ENCODE measurements at regions not wholly inside any gene's neighbourhood (a gene's known extent, or its start where the extent isn't known, plus 50 kb on each side); places are given as distances from the start of the nearest gene placed in this dataset.

DNA sequence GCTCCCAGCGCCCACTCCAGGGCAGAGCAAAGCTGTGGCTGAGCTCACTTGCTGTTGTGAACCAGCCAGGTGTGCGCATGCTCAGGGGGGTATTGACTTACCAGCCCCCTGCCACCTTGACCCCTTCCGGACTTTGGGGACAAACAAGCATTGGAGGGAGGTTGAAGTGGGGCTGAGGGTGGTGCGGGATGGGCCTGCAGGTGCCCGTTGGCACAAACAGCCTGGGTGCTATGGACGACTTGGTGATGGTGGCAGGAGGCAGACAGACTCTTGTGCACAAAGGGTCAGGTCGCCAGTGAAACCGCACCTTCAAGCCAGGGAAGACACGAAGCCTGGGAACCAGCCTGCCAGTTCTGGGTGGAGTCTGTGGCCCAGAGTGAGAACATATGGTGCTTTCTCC lies 858.5 kb upstream of the PTPRD start:
- no peaks in the 10 kb centered on the region for H3K4me1 ChIP-seq (ENCODE audit: control insufficient read depth, insufficient read depth, low read length)
- ATAC-seq, result peak in 1 of 2 donors; percentile 13

DNA sequence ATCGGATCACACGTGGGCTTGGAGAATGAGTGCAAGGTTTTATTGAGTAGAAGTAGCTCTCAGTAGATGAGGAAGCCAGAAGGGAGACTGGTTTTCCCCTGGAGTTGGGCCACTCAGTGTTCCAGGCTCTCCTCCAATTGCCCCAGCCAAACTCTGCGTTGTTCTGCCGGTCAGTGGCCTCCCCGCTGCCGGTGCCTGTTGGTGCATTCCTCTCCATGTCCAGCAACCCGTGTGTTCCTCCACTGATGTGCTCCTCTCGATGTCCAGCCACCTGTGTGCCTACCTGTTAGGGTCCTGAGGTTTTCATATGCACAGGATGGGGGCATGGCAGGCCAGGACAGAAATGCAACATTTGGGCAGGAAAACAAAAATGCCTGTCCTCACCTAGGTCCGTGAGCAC lies 888.0 kb upstream of the PTPRD start:
- Histone ChIP-seq H3K27me3 (ENCODE audit: control insufficient read depth, insufficient read depth) (no peaks in the 10 kb centered on the region), H3K4me3 (ENCODE audit: low read length) (no peak overlapping the region), H3K9me3 (ENCODE audit: control insufficient read depth, low read length) (no peaks in the 10 kb centered on the region), H3K4me1 (ENCODE audit: control insufficient read depth, insufficient read depth, low read length) (no peaks in the 10 kb centered on the region), H3K27ac (ENCODE audit: low read length) (no peak overlapping the region)
- intact Hi-C loops (cut with DNase I), result no loop called here
- peak in 1 of 3 donors; percentile 28 for DNase-seq
- WGBS, result 83% methylated on average over 9 of the region's 9 CpGs
- ATAC-seq, result no peak

More for the DNA sequence above, 858.5 kb upstream of the PTPRD start:
- 84% methylated on average over 9 of the region's 9 CpGs for WGBS
- no peaks in the 10 kb centered on the region for H3K9me3 ChIP-seq (ENCODE audit: control insufficient read depth, low read length)
- no peak overlapping the region for H3K4me3 ChIP-seq (ENCODE audit: low read length)
- no peak overlapping the region for H3K27ac ChIP-seq (ENCODE audit: low read length)
- no peaks in the 10 kb centered on the region for H3K27me3 ChIP-seq (ENCODE audit: control insufficient read depth, insufficient read depth)
- intact Hi-C loops (cut with DNase I), result no loop called here
- DNase-seq, result peak in 1 of 3 donors; percentile 11

DNA sequence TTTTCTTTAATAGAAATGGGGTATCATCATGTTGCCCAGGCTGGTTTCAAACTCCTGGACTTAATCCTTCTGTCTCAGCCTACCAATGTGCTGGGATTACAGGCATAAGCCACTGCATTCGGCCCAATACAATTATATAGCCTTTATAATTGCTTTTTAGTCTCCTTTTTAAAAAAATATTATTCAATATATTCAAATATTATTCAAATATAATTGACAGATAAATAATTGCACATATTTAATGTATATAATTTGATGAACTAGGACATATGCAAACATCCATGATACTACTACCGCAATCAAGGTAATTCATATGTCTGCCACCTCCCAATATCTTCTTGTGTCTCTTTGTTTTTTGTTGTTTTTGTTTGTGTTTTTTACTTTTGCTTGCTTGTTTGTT lies 894.2 kb upstream of the PTPRD start:
- H3K27me3 ChIP-seq (ENCODE audit: control insufficient read depth, insufficient read depth), result no peaks in the 10 kb centered on the region
- H3K27ac ChIP-seq (ENCODE audit: low read length), result no peak overlapping the region
- no peaks in the 10 kb centered on the region for H3K4me1 ChIP-seq (ENCODE audit: control insufficient read depth, insufficient read depth, low read length)
- 80% methylated on average over 2 of the region's 2 CpGs for WGBS
- DNase-seq (no peak), ATAC-seq (no peak)
- intact Hi-C loops (cut with DNase I), result no loop called here
- H3K4me3 ChIP-seq (ENCODE audit: low read length), result no peak overlapping the region
- H3K9me3 ChIP-seq (ENCODE audit: control insufficient read depth, low read length), result no peaks in the 10 kb centered on the region

DNA sequence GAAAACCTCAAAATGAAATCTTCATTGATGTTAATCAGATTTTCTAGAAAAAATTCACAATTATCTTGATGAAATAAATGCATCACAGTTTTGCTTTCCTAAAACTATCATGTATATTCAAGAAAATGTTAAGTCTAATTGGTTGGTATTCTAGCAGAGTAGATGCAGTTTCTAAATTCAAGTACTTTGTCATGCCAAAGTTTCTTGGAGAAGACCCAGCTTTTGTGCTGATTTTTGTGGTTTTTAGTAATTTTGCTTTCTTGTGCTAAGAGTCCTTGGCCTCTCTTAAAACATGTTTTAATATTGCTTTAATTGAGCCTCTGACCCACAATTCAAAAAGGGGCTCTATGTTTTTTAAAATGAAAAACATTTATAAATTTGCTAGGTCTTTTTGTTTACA lies 924.8 kb upstream of the PTPRD start:
- no peak for ATAC-seq
- intact Hi-C loops (cut with DNase I), result no loop called here

DNA sequence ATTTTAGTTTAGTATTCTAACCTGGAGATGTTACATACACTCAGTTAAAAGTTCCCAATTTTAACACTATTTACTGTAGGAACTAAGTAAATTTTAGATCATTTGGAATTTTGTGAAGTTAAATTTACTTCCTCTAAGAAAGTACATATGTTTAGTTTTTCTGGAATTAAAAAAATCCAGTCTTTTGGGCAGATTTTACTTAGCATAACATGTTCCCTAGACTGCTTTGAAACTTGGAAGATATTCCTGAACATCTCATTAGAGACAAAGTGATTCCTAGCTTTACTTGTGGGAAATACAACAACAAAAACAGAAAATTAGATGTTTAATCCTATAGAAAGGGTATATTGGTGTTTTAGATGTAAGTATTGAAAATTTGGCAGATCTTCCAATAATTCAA lies 930.0 kb upstream of the PTPRD start:
- Histone ChIP-seq H3K4me1 (ENCODE audit: control insufficient read depth, insufficient read depth, low read length) (no peaks in the 10 kb centered on the region), H3K27ac (ENCODE audit: low read length) (no peak overlapping the region), H3K9me3 (ENCODE audit: control insufficient read depth, low read length) (no peaks in the 10 kb centered on the region), H3K27me3 (ENCODE audit: control insufficient read depth, insufficient read depth) (no peaks in the 10 kb centered on the region), H3K4me3 (ENCODE audit: low read length) (no peak overlapping the region)
- DNase-seq (no peak), ATAC-seq (no peak)
- intact Hi-C loops (cut with DNase I), result no loop called here

More for the DNA sequence above, 924.8 kb upstream of the PTPRD start:
- Histone ChIP-seq H3K4me3 (ENCODE audit: low read length) (no peak overlapping the region), H3K4me1 (ENCODE audit: control insufficient read depth, insufficient read depth, low read length) (no peaks in the 10 kb centered on the region), H3K27me3 (ENCODE audit: control insufficient read depth, insufficient read depth) (no peaks in the 10 kb centered on the region), H3K27ac (ENCODE audit: low read length) (no peak overlapping the region), H3K9me3 (ENCODE audit: control insufficient read depth, low read length) (no peaks in the 10 kb centered on the region)
- no peak for DNase-seq

DNA sequence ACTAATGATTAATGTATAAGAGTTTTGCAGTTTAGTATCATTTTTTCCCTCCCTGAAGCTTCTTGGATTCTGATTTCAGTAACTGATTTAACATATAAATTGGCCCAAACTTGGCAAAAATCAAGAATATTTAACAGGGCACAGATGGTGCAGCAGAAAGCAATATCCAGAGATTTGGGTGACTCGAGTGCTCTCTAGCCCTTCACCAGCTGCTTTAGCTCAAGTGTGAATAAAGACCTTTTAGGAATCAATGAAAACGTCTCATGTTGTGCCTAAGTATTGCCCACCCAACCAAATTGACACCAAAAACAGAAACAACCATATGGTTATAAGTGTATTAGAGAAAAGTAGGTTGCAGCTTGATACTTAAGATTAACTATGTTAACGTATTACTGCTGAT lies 933.4 kb upstream of the PTPRD start:
- Histone ChIP-seq H3K9me3 (ENCODE audit: control insufficient read depth, low read length) (no peaks in the 10 kb centered on the region), H3K4me3 (ENCODE audit: low read length) (no peak overlapping the region), H3K27me3 (ENCODE audit: control insufficient read depth, insufficient read depth) (no peaks in the 10 kb centered on the region), H3K27ac (ENCODE audit: low read length) (no peak overlapping the region), H3K4me1 (ENCODE audit: control insufficient read depth, insufficient read depth, low read length) (no peaks in the 10 kb centered on the region)
- ATAC-seq (no peak), DNase-seq (no peak)
- WGBS, result 59% methylated on average over 3 of the region's 3 CpGs
- intact Hi-C loops (cut with DNase I), result no loop called here

DNA sequence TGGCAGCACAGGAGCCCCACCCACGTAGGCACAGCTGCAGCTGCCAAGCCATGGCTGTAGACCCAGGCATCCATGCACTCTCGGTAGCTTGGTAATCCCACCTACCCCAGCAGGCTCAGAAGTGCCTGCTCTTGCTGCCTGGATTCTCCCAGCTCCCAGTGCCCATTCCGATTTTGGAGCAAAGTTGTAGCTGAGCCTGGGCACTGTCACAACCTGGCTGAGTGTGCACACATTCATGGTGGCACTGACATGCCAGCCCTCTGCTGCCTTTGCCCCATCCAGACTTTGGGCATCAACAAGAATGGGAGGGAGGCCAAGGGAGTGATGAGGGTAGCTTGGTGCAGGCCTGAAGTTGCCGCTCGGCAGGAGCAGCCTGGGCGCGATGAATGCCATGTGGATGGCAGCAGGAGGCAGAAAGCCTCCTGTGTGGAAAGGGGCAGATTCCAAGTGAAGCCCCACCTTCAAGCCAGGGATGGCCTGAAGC lies 936.6 kb upstream of the PTPRD start:
- Histone ChIP-seq H3K27me3 (ENCODE audit: control insufficient read depth, insufficient read depth) (no peaks in the 10 kb centered on the region), H3K4me3 (ENCODE audit: low read length) (no peak overlapping the region), H3K9me3 (ENCODE audit: control insufficient read depth, low read length) (no peaks in the 10 kb centered on the region), H3K27ac (ENCODE audit: low read length) (no peak overlapping the region), H3K4me1 (ENCODE audit: control insufficient read depth, insufficient read depth, low read length) (no peaks in the 10 kb centered on the region)
- ATAC-seq (no peak), DNase-seq (peak in 1 of 3 donors; percentile 18)
- intact Hi-C loops (cut with DNase I), result no loop called here
- 90% methylated on average over 7 of the region's 7 CpGs for WGBS

DNA sequence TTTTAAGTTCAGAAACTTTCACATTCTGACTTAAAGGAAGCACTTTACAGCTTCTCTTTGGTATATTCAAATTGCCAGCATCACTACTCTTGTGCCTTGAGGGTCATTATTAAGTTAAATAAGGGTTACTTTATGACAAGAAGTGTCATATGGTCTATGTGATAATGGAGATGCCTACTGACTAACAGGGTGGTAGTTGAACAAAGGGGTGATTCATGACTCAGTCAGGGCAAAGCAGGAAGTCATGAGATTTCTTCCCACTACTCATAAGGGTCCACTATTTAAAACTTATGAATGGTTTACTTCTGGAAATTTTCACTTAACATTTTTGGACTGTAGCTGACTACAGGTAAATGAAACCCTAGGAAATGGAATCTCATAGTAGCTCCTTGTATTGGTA lies 938.3 kb upstream of the PTPRD start:
- Histone ChIP-seq H3K27me3 (ENCODE audit: control insufficient read depth, insufficient read depth) (no peaks in the 10 kb centered on the region), H3K27ac (ENCODE audit: low read length) (no peak overlapping the region), H3K4me3 (ENCODE audit: low read length) (no peak overlapping the region), H3K4me1 (ENCODE audit: control insufficient read depth, insufficient read depth, low read length) (no peaks in the 10 kb centered on the region), H3K9me3 (ENCODE audit: control insufficient read depth, low read length) (no peaks in the 10 kb centered on the region)
- ATAC-seq (no peak), DNase-seq (no peak)
- intact Hi-C loops (cut with DNase I), result no loop called here

DNA sequence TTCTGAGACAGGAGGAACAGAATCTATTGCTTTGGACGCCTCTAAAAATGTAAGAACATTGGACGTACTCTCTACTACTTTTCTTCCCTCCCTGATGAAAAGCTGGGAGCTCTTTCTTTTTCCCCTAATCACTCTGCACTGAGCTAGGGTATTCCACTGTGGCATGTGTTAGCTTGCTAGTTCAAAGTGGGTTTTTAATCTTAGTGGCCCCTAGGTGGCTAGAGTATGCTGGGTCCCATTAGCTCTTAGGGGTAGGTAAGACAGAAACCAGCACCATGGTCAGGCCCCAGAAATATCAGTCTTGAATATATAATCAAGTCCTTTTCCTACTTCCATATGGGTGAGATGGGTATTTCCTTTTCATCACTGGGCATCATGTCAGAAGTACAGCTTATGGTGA lies 945.2 kb upstream of the PTPRD start:
- Histone ChIP-seq H3K27ac (ENCODE audit: low read length) (no peak overlapping the region), H3K9me3 (ENCODE audit: control insufficient read depth, low read length) (no peaks in the 10 kb centered on the region), H3K27me3 (ENCODE audit: control insufficient read depth, insufficient read depth) (no peaks in the 10 kb centered on the region), H3K4me3 (ENCODE audit: low read length) (no peak overlapping the region), H3K4me1 (ENCODE audit: control insufficient read depth, insufficient read depth, low read length) (no peaks in the 10 kb centered on the region)
- intact Hi-C loops (cut with DNase I), result no loop called here
- WGBS, result 82% methylated on average over 2 of the region's 2 CpGs
- DNase-seq (no peak), ATAC-seq (no peak)

DNA sequence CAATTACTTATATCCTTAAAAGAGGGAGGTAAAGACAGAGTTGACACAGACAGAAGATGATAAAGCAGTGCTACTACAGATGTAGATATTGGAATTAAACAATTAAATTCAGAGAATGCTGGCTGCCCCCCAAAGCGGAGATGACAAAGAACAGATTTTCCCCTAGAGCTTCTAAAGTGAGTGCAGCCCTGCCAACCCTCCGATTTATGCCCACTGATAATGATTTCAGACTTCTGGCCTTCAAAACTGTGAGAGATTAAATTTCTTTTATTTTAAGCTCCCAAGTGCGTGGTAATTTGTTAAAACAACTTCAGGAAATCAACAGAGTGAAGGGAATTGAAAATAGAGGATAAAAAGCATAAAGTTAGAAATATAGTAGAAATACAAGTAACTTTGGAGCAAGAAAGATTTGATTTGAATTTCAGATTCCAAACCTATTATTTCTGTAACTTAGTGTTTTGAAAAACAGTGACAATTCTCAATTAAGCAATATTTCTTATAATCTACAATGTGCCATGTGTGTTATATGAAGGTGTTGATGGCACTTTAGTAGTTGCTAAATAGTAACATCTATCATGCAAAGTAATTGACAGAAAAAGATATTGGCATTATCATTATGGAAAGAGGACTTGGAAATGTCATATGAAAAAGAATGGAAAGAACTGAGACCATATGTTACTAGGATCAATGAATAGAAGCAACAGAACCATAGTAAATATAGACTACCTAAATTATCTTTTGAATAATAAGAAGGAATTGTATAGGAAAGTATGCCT lies 946.4 kb upstream of the PTPRD start:
- DNase-seq, result no peak
- Histone ChIP-seq H3K4me1 (ENCODE audit: control insufficient read depth, insufficient read depth, low read length) (no peaks in the 10 kb centered on the region), H3K9me3 (ENCODE audit: control insufficient read depth, low read length) (no peaks in the 10 kb centered on the region), H3K4me3 (ENCODE audit: low read length) (no peak overlapping the region), H3K27ac (ENCODE audit: low read length) (no peak overlapping the region), H3K27me3 (ENCODE audit: control insufficient read depth, insufficient read depth) (no peaks in the 10 kb centered on the region)
- no peak for ATAC-seq
- intact Hi-C loops (cut with DNase I), result no loop called here
- WGBS, result 33% methylated on average over 3 of the region's 3 CpGs

DNA sequence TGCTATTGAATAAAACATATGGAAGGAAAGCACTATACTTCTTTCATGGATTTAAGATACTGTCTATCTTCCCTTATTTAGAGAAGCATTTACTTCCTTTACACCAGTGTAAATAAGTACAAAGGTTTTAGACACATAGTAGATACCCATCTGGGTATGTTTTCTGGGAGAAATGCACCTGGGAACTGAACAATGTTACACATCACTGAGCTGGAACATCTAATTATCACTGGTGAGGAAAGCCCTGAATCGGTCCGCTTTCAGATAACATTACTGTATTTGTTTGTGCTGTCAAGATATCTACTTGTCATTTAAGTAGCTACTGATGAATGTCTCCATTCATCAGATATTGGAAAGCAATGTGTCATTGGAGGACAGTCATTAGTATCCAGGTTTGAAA lies 964.7 kb upstream of the PTPRD start:
- 48% methylated on average over 2 of the region's 2 CpGs for WGBS
- no peak overlapping the region for H3K27ac ChIP-seq (ENCODE audit: low read length)
- no peak overlapping the region for H3K4me3 ChIP-seq (ENCODE audit: low read length)
- H3K4me1 ChIP-seq (ENCODE audit: control insufficient read depth, insufficient read depth, low read length), result no peaks in the 10 kb centered on the region
- ATAC-seq, result no peak
- H3K27me3 ChIP-seq (ENCODE audit: control insufficient read depth, insufficient read depth), result no peaks in the 10 kb centered on the region
- H3K9me3 ChIP-seq (ENCODE audit: control insufficient read depth, low read length), result no peaks in the 10 kb centered on the region
- DNase-seq, result no peak
- intact Hi-C loops (cut with DNase I), result no loop called here

DNA sequence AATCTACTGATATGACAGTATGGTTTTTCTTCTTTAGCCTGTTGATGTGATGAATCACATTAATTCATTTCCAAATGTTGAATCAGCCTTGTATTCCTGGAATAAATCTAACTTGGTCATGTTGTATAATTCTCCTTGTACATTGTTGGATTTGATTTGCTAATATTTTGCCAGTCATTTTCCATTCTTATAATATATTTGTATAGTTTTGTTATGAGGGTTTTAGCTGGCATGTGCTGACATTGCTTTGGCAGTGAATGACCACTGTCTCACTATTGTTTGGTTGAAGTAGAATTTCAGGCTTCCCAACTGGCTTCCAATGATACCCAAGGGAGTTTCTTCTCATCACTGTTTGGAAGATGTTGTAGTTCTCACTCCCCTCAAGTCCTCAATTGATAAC lies 983.0 kb upstream of the PTPRD start:
- intact Hi-C loops (cut with DNase I), result no loop called here
- DNase-seq (no peak), ATAC-seq (no peak)
- Histone ChIP-seq H3K9me3 (ENCODE audit: control insufficient read depth, low read length) (no peaks in the 10 kb centered on the region), H3K4me3 (ENCODE audit: low read length) (no peak overlapping the region), H3K27me3 (ENCODE audit: control insufficient read depth, insufficient read depth) (no peaks in the 10 kb centered on the region), H3K27ac (ENCODE audit: low read length) (no peak overlapping the region), H3K4me1 (ENCODE audit: control insufficient read depth, insufficient read depth, low read length) (no peaks in the 10 kb centered on the region)
